NCI-H774 (cell line): ENCODE measurements at regions not wholly inside any gene's neighbourhood (a gene's known extent, or its start where the extent isn't known, plus 50 kb on each side); places are given as distances from the start of the nearest gene placed in this dataset.
"Not testable (repeated sequence)": the region's sequence is repeated elsewhere in the genome, so short reads cannot be mapped to it uniquely, and the experiment has no call there.

ENCODE experiments used
- DNase-seq: peaks from one replicate; lab custom pipeline; 2025; lab: John Stamatoyannopoulos, UW

- no peak for DNase-seq
These were observed 431.0 kb upstream of the SLC30A5 start for GRCh38 chr5:68662804-68663307.

GRCh38 chr5:68669864-68670575 lies 423.8 kb upstream of the SLC30A5 start:
- DNase-seq, result no peak

DNA sequence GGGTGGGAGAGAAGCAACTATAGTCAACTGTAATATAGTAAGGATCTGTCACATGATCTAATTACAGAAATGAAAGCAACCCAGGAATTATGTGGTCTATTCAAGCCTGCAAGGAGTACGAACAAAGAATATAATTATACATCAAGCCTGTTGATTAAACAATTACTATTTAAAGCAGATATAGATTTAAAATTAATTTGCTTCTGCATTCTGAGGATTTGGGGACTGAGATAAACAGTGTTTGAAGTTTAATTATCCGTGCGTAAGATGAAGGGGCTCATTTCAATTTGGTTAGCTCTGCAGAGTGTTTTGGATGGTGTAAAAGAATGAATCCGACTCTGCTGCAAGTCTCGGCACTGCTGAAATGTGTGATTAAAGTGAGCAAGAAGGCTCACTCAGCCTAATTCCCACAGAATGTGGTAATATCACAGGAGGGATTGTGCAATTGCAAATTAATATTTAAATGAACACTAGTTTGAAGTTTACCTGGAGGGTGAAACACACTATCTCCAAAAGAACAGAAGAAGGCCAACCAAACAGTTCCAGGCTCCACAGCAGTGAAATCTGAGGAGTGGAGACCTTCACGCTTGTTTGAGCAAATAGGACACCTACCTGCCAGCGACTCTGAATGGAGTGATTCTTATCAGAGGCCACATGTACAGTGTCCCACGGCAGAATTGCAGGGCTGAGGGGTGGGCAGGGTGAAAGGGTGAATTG lies 420.6 kb upstream of the SLC30A5 start:
- DNase-seq, result no peak

DNA sequence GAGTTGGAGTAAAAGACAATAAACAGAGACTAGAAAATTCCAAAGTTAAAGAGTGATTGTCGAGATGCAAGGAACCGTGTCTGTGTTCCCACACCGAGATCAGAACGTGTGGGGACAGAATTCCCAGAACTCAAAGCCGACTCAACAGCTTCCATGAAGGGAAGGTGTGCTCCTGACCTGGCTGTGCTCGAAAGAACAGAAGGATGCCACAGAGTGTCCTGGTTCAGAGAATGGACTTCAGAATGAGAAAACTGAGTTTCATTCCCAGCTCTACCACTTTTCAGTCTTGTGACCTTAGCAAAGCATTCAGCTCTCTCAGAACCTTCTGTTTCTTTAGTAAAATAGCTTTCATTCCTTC lies 420.0 kb upstream of the SLC30A5 start:
- DNase-seq, result no peak

GRCh38 chr5:68679041-68679440 lies 414.8 kb upstream of the SLC30A5 start:
- no peak for DNase-seq

DNA sequence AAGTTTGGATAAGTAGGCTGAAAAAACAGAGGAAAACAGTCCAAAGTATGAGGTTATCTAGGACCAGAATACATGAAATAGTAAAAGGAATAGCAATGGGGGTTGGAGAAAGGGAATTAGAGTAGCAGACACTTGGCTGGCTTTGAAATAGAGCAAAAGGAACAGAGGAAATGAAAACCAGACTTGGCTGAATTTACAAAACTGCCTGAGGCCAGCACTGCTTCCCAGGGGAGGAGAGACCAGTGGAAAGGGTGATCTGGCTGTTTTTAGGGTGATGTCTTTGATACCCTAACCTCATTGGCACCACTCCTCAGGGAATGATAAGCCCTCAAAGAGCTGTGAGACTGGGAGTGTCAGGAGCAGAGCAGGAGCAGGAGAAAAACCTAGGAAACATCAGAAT lies 413.4 kb upstream of the SLC30A5 start:
- DNase-seq, result no peak

DNA sequence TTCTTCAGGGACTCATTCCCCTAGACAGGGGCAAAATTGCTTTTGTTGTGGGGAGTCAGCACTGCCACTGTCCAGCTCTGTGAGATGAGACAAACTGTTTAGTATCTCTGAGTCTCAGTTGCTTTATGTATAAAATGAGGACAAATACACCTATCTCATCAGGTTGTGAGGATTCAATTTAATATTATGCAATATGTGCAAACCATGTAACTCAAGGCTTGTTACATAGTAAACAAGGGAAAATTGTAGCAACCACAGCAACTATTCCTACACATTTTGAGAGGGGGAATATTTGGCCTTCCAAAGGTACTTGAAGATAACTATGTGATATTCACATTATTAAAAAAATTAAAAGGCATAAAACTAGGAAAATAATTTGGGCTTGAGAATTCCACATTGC lies 411.9 kb upstream of the SLC30A5 start:
- DNase-seq, result no peak

GRCh38 chr5:68682400-68683160 lies 411.2 kb upstream of the SLC30A5 start:
- no peak for DNase-seq

GRCh38 chr5:68683632-68684036 lies 410.2 kb upstream of the SLC30A5 start:
- no peak for DNase-seq

- no peak for DNase-seq
These were observed 408.0 kb upstream of the SLC30A5 start for GRCh38 chr5:68685863-68686262.

DNA sequence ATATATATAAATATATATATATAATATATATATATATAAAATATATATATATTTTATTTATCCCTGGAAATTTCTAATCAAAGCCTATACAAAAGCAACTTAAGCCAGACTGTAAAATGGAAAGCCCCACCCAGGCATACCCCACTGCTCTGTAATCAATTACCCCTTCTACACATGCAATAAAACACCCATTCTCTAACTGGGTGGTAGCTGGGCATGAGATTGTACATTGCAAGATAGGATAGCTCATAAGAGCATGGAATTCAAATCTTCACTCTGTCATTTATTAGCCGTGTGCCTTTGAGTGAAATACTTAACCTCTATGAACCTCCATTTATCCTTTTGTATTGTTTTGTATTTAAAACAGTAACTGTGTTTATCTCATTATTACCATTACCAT lies 405.3 kb upstream of the SLC30A5 start:
- no peak for DNase-seq

DNA sequence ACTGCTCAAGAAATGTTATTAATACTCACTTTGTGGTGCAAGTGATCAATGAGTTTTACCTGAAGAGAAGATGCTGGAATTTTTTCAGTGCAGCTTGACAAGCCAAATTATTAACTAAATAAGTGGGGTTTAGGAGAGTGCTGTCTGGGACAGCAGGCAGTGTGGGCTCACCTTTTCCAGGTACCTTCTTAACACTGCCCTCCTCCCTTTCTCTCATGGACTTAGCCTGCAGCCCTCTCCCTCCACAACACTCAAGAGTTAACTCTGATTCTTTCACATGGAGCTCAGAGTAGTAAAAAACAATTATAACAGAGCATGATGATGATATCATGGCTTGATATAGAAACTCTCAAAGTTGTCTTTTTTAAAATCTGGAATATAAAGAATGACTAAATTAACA lies 404.8 kb upstream of the SLC30A5 start:
- DNase-seq, result no peak

DNA sequence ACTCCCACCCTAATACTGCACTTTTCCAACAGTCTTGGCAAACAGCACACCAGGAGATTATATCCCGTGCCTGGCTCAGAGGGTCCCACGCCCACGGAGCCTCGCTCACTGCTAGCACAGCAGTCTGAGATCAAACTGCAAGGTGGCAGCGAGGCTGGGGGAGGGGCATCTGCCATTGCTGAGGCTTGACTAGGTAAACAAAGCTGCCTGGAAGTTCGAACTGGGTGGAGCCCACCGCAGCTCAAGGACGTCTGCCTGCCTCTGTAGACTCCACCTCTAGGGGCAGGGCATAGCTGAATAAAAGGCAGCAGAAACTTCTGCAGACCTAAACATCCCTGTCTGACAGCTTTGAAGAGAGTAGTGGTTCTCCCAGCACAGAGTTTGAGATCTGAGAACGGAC lies 401.9 kb upstream of the SLC30A5 start:
- DNase-seq, result not testable (repeated sequence)

DNA sequence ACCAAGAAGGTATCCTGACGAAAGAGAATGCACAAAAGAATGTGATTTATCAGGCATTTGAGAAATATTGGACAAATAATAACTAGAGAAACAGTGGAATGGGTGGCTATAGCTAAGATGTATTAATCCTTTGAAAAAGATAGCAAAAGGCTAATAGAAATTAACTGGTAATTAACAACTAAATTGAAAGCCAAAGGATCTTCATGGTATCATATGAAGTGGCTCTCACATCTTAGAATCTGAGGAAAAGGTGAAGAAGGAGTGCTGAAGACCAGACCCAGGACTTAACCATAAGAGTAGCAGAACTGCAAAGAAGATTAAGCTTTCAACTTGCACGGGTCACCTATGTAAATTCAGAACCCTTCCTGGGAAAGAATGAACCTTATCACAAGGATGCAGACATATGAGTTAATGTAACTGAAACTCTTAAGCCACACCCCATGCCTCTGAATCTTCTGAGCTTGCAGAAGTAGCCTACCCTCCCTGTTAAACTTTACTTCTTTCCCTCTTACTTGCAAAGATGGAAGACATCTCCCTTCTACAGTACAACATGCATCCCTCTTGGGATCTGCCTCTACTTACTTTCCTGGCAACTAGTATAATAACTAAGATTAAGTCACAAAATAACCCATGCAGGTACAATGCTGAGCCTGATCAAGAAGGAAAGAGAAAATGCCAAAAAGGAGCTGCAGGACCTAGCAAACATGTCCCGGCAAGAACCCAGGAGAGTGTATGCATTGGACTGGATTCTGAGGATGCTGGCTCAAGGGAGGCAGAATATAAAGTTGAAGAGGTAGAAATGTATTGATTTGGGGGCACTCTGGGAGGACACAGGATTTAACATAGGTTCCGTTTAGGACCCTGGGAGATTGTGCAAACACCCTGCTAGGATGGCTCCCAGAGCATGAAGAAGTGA lies 395.5 kb upstream of the SLC30A5 start:
- DNase-seq, result no peak

- DNase-seq, result no peak
These were observed 393.8 kb upstream of the SLC30A5 start for GRCh38 chr5:68699966-68700365.

- DNase-seq, result no peak
These were observed 386.2 kb upstream of the SLC30A5 start for GRCh38 chr5:68707575-68707974.

DNA sequence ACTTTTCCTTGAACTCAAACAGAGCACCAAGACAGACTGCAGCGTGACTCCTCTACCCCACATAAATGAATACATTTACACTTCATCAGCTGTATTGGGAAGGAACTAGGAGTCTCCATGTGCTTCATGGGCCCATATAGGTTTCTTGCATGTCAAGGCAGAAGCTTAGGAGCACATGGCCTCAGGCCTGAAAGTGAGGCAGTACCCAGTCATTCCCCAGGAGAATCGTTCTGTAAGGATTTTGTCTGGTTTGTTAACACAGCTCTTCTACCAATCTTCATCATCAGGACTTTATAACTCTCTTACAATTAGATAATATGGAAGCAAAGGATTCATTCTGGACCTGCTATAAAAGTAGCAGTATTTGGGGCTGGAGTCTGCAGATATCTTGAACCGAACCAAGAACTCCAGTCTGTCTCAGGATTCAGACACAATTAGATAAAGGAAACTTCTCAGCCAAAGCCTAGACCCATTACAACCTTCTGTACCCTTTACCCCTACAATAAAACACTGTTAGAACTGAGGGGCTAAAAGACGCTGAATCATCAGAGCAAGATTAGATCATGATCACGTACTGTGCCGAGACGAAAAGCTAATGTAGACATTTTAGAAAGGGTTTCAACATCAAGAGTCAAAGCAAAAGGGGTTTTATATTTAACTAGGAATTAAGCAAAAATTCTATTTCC lies 385.5 kb upstream of the SLC30A5 start:
- no peak for DNase-seq

- DNase-seq, result no peak
These were observed 385.0 kb upstream of the SLC30A5 start for GRCh38 chr5:68708842-68709170.

DNA sequence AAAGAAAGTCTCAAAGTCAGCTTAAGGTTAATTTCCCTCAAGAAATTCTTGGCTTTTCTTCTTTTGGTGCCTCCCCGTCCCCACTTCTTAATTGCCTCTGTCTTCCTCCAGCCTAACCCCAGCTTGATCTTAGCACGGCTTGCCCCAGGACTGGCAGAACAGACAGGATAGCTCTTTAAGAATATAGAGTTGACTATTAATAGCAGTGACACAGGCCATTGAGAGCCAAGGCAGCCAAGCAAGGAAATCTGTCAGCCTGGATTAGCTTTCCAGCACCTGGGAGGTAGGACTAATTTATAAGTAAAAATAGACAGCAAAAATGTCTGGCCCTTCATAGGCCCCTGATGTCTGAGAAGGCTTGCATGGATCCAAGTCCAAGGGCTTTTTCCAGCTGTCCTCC lies 384.6 kb upstream of the SLC30A5 start:
- DNase-seq, result no peak

GRCh38 chr5:68710514-68710913 lies 383.3 kb upstream of the SLC30A5 start:
- DNase-seq, result no peak
